HG03571 (cell line): ENCODE measurements at regions not wholly inside any gene's neighbourhood (a gene's known extent, or its start where the extent isn't known, plus 50 kb on each side); places are given as distances from the start of the nearest gene placed in this dataset.
"Not testable (repeated sequence)": the region's sequence is repeated elsewhere in the genome, so short reads cannot be mapped to it uniquely, and the experiment has no call there.

ENCODE experiments used
- ATAC-seq: cut with Tn5 transposase; IDR thresholded peaks from one replicate; pipeline ENCODE4 v1.9.1; 2021; ENCODE audit not compliant: unreplicated experiment

DNA sequence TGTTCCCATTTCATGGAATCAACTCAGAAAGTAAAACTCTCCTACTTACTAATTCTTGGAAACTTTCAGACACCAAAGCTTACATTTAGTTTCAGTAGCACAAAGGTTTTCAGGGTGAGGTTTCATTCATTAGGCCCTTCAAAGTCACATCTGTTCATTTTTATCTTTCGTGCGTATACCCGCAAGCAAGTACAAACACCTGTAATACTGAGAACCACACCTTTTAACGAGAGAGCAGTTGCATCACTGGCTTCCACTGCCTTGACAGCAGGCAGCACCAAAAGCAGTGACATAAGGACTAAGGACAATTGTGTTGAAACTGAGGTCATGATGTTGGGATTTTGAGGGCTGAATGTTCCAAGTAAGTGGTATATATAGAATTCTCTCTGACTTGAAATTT, 60.5 kb downstream of the GOLGA6L22 start:
- not testable (repeated sequence) for ATAC-seq

DNA sequence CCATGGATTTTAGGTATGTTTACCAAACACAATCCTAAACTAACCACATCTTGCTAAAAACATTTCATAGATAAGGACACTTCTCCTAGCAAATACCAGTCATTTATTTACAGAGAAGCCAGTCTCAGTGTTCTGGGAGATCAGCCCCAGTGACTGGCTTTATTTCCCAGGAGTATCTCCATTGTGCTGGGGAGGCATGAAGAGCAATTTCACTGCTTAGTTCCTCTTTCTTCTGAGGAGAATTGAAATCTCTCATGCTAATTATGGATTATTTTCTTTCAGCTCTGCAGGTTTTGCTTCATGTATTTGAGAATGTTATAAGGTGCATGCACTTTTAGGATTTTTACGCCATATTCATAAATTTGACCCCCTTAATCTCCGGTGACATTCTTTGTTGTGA, 67.8 kb downstream of the GOLGA6L22 start:
- not testable (repeated sequence) for ATAC-seq

DNA sequence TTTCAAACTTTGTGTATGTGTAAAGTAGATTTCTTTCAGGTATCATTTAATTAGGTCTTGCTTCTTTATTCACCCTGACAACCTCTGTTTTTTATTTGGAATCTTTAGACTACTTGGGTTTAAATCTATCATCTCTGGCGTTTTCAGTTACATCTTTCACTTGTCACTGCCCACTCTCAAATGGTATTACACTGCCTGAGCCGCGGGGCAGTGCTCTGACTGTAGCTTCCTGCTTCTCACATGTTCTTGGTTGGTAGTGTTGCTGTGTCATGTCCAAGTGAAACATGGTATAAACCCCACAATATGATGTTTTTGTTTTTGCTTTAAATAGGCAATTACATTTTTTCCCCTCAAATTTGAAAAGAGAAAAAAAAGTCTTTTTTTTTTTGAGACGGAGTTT, 68.3 kb downstream of the GOLGA6L22 start:
- ATAC-seq, result not testable (repeated sequence)

DNA sequence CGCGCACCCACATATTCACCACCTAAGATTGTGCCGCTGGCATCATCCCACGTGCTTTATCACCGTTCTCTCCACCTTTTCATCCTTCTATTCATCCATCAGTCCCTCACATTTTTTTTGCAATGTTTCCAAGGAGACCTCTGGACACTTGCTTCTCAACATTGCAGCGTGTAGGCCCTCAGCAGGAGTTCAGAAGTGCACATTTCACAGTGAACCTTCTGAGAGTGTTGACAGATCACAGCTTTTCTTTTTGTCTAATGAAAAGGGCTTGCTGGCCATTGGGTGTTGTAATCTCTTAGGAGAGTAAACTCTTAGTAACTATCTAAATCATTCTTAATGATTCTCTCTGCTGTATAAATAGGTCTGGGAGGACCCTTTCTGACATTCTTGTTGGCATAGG, 70.5 kb downstream of the GOLGA6L22 start:
- ATAC-seq, result not testable (repeated sequence)

DNA sequence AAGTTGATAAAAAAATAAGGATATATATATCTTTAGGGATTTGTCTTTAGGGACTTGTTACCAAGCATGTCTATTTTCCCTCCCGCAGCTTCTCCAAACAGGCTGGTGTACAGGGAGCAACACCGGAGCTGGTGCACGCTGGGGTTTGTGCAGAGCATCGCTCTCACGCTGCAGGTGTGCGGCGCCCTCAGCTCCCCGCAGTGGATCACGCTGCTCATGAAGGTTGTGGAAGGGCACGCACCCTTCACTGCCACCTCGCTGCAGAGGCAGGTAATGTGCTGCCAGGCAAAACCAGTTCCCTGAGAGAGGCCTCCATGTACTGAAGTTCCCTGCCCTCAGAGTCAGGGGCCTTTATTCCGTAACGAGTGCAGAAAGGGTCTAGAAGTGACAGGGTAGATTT, 101.0 kb downstream of the GOLGA6L22 start:
- not testable (repeated sequence) for ATAC-seq

DNA sequence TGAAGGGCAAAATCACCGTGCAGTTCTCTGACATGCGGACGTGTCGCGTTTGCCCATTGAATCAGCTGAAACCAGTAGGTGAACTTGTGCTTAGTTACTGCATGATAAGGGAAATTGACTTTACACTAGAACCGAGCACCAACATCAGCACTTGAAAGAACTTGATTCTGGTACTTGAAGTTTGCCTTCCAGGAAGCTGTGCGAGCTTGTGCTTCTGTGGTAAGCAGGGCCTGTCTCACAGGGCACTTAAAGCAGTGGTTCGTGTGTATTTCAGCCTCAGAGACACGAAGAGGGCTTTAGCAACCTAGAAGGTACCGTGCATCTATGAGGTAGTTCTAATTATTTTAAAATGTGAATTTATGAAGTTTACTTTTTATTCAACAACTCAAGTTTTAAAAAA, 103.0 kb downstream of the GOLGA6L22 start:
- not testable (repeated sequence) for ATAC-seq

DNA sequence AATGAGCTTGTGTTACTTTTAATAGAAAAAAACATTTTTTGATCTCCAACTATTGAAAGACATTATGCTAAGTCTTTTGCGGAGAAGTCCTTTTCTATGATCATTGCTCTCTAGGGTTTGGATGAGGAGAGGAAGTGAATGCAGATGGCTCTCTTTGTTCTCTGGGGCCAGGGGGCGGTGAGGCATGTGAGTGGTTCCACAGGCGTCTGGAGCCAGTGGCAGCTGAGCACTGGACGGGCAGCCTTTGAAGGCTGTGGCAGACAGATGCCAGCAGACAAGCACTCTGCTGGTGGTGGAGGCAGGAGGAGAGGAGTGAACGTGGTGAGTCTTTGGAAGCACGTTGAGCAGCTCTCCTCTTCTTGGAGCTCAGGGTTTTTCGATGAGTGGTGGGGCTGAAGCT, 107.8 kb downstream of the GOLGA6L22 start:
- ATAC-seq, result not testable (repeated sequence)

DNA sequence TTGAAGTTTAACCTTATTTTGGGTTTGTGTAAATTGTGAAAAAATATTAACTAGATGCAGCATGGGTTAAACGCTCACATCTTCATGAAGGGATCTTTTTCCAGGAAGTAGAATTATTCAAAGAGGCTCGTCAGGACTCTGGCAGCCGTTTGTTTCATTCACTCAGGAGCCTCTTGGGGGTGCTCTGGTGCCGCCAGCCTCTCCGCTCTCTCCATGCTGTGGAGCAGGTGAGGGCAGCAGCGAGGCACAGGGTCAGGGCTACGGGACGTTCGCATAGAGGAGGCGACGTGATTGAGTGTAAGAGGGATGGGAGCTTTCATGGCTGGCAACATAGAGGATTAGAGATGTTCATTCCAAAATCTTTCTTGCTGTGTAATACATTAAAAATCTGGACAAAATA, 110.8 kb downstream of the GOLGA6L22 start:
- ATAC-seq, result not testable (repeated sequence)

DNA sequence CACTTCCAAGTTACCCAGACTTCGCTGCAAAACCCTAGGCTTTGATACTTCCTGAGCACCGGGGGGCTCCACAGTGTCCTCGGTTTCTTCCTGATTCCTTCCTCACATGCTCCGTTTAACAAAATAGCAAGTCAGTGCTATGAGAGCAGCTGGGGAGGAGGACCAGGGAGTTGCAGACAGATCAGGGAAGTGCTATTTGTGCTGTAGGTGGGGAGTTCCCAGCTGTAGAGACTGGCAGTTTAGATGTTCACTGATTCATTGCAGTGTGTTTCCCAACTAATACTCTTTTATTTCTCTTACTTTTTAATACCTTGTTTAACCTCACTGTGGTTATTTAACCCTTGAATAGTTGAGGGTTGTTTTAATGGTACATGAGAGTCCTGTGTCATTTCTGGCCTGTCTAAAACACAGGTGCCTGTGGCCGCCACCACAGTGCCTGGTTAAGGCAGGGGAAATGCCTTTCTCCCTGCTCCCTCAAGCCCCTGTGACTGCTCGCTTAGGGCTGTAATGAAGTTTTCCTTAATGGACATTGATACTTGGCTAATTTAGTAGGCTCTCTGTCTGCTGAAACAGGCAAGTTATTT, 113.5 kb downstream of the GOLGA6L22 start:
- not testable (repeated sequence) for ATAC-seq

DNA sequence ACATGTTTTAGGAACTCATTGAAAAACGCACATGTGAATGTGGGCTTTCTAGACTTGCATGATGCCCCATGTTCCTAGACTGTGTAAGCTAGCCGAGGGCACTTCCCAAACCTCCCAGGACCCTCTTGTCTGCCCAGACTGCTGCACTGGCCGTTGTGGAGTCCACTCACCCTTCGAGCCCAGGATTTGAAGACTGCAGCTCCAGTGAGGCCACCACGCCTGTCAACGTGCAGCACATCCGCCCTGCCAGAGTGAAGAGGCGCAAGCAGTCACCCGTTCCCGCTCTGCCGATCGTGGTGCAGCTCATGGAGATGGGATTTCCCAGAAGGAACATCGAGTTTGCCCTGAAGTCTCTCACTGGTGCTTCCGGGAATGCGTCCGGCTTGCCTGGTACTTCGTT, 114.1 kb downstream of the GOLGA6L22 start:
- ATAC-seq, result not testable (repeated sequence)

DNA sequence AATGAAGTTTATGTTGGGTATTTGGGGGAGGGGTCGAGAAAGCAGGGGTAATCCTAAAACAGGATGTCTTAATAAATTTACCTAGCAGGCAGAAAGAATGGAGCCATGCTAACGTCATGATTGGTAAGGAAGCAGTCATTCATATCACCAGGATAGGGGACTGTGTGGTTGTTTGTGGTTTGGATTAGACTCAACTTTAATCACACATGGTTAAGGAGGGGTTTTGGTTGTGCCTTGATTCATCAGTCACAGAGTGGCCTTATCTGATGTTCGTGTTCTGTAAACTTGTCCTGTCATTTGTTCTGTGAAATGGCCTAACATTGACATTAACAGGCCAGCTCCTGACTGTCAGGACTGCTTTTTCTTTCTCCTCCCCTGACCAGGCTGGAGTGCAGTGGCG, 119.1 kb downstream of the GOLGA6L22 start:
- not testable (repeated sequence) for ATAC-seq

DNA sequence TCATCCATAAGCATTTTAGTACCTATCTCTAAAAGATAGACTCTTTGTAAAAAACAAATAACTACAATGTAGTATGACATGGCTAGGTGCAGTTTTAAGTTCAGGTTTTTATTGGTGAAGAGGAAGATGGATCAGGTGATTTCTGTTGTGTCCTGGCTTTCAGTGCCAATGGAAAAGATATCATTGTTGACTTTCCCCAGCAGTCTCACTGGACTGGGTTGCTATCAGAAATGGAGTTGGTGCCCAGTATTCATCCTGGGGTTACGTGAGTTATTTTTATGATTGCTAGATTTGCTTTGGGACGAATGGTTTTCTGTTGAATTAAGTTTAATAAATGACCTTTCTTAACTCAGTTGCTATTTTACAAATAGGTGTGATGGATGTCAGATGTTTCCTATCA, 120.5 kb downstream of the GOLGA6L22 start:
- ATAC-seq, result not testable (repeated sequence)

DNA sequence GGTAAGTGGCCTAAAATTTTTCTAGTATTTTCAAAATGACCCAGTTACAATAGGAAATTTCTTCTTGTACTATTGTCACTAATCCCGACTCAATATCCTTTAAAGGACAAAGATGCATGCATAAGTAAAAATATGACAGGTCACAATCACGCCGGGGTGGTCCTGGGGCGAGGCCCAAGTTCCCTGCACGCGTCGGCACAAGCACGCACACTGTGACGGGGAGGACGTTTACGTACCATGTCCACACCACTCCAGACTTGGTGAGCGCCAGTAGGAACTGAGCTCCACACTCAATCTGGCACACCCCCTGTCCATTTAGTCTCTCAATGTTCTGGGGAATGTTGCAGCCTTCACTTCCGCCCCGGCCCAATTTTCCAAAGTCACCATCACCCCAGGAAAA, 128.7 kb downstream of the GOLGA6L22 start:
- not testable (repeated sequence) for ATAC-seq

DNA sequence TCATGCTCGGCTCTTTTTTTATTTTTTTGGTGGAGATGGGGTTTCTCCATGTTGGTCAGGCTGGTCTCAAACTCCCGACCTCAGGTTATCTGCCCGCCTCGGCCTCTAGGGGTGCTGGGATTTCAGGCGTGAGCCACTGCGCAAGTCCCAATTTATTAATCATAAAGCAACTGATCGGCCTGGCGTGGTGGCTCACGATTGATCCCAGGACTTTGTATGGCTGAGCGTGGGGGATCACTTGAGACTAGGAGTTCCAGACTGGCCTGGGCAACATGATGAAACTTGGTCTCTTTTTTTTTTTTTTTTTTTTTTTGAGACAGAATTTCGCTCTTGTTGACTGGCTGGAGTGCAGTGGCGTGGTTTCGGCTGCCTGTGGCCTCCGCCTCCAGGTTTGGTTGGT, 139.8 kb downstream of the GOLGA6L22 start:
- not testable (repeated sequence) for ATAC-seq

DNA sequence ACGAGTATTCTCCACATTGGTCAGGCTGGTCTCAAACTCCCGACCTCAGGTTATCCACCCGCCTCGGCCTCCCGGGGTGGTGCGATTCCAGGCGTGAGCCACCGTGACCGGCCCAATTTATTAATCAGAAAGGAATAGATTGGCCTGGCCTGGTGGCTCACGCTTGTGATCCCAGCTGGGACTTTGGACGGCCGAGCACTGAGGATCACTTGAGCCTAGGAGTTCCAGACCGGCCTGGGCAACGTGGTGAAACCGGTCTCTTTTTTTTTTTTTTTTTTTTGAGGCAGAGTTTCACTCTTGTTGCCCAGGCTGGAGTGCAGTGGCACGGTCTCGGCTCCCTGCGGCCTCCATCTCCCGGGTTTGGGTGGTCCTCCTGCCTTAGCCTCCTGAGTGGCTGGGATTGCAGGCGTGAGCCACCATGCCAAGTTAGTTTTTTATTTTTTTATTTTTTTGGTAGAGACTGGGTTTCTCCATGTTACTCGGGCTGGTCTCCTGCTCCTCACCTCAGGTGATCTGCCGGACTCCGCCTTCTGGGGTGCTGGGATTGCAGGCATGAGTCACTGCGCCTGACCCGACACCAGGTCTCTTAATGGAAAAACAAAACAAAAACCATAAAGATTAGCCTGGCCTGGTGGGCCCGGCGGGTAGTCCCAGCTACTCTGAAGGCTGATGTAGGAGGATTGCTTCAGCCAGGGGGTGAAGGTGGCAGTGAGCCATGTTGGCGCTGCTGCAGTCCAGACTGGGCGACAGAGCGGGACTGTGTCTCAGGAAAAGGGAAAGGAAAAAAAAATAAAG, 141.0 kb downstream of the GOLGA6L22 start:
- not testable (repeated sequence) for ATAC-seq

DNA sequence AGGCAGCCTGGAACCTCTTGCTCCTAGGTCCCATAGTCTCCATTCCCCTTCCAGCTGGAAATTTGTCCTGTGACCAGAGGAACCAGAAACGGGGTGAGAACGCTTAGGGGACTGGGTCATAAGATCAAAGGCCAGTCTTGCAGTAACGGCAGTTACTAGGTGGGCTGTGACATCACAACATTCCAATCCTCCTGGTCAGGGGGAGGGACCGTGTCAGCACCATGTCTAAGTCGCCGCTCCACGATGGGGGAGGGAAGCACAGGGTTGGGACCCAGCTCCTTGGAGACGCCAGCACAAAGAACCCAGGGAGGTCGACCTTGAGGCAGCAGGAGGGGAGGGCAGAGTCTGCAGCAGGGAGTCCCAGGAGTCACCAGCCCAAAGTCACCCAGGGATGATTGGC, 158.3 kb downstream of the GOLGA6L22 start:
- ATAC-seq, result not testable (repeated sequence)

DNA sequence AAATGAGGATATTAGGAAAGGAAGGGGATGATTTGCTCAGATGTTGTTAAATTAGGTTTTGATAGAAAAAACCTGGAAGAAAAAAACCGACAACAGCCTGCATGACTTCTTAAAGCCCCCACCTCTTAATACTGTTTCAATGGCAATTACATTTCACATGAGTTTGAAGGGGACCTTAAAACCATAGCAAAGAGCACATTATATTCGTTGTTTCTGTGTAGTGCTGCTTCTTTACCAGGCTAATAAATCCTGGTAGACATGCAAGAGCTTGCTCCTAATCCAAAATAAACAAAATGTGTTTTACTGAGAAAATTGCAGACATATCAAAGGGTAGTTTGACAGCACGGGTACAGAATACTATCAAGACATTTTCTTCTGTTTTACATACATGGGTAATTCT, 154.7 kb upstream of the NIPA1 start:
- not testable (repeated sequence) for ATAC-seq

DNA sequence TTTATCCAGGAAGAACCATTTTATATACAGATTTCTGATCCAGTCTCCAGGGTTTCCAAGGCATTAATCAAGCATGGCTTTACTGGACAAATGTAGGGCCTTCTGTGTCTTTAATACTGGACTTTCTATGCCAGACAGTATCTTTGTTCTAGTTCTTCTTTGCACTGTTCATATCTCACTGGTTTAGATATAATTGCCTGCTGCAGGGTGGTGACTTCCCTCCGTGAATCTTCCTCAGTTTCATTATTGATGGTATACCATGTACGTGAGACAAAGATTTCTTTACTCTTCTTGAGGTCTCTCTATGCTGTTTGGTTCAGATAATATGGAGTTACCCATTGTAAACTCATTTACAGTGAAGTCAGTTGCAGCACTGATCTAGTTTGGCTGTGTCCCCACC, 146.5 kb upstream of the NIPA1 start:
- ATAC-seq, result not testable (repeated sequence)

DNA sequence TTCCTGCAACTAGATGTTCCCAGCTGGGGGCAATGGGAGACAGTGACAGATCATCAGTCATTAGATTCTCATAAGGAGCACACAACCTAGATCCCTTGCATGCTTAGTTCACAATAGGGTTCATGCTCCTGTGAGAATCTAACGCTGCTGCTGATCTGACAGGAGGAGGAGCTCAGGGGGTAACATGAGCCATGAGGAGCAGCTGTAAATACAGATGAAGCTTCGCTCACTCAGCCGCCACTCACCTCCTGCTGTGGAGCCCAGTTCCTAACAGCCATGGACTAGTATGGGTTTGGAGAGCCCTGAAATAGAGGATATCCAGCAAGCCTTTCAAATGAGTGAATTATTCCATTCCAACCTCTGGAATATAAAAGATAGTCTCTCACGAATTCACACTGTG, 137.0 kb upstream of the NIPA1 start:
- ATAC-seq, result not testable (repeated sequence)

DNA sequence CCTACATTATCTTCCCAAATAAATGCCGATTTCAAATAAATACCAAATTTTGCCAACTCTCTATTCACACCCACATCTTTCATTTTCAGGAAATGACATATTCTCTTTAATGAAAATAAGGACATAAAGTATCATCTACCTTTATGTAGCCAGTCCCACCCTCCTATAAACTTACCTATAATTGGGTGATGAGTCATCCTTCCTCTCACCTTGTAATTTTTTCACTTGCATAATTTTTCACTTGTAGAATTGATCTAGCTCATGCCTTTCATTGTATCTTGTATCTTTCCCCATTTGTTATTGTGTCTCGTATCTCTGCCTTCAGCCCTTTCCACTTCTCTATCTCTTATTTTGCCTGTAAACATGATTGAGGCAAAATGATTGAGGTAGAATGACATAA, 135.3 kb upstream of the NIPA1 start:
- ATAC-seq, result not testable (repeated sequence)

DNA sequence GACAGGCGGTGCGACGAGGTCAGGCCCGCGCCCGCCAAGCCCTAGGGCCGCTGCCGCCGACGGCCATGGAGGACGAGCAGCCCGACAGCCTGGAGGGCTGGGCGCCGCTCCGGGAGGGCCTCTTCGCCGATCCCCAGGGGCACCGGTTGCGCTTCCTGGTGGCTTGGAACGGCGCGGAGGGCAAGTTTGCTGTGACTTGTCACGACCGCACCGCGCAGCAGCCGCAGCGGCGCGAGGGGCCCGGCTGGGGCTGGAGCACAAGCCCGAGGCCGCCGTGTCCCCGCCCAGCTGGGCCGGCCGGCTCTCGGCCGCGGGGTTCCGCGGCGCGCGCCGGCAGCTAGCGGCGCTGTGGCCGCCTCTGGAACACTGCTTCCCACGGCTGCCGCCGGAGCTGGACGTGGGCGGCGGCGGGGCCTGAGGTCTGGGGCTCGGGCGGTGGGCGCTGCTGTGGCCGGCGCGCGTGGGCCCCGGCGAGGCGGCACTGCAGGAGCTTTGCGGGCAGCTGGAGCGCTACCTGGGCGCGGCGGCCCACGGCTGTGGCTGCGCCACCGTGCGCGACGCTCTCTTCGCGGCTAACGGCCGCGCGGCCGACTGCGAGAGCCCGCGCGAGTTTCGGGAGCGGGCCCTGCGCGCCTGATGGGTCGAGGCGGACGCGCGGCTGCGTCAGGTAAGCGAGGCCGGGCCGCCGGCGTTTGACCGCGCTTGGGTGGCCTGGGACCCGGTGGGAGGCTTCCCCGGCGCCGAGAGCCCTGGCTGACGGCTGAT, 122.0 kb upstream of the NIPA1 start:
- peak; percentile 77 for ATAC-seq
